Liver (tissue), 3 donors: ENCODE measurements at regions not wholly inside any gene's neighbourhood (a gene's known extent, or its start where the extent isn't known, plus 50 kb on each side); places are given as distances from the start of the nearest gene placed in this dataset.

ENCODE experiments used
- EGR1 ChIP-seq, 2 donors: IDR thresholded peaks; 2 replicates each; pipeline ENCODE4 v1.6.1; 2016 to 2018; ENCODE audit warnings: antibody characterized with exemption in 2 of 2, low read depth in 2 of 2
- GABPA ChIP-seq, 2 donors: IDR thresholded peaks in 1 of 2; conservative IDR thresholded peaks in 1 of 2; 2 replicates each; pipeline ENCODE4 v1.6.1; 2016; ENCODE audit warnings: antibody characterized with exemption in 2 of 2, mild to moderate bottlenecking in 1 of 2, moderate library complexity in 1 of 2
- HNF4A ChIP-seq, 2 donors: conservative IDR thresholded peaks; 2 replicates each; pipeline ENCODE4 v1.6.1; 2016; ENCODE audit warnings: antibody characterized with exemption in 2 of 2, mild to moderate bottlenecking in 2 of 2
- JUND ChIP-seq, 2 donors: IDR thresholded peaks; 2 replicates each; pipeline ENCODE4 v1.6.1; 2016; ENCODE audit warnings: antibody characterized with exemption in 2 of 2
- NR2F2 ChIP-seq: IDR thresholded peaks from 2 replicates; pipeline ENCODE4 v1.6.1; 2016; ENCODE audit warnings: antibody characterized with exemption
- RAD21 ChIP-seq, 2 donors: IDR thresholded peaks; 2 replicates each; pipeline ENCODE4 v1.6.1; 2016; ENCODE audit warnings: antibody characterized with exemption in 2 of 2, mild to moderate bottlenecking in 2 of 2
- SP1 ChIP-seq: IDR thresholded peaks from 2 replicates; pipeline ENCODE4 v1.6.1; 2018; ENCODE audit warnings: antibody characterized with exemption, mild to moderate bottlenecking
- TAF1 ChIP-seq: conservative IDR thresholded peaks from 2 replicates; pipeline ENCODE4 v1.6.1; 2016; ENCODE audit warnings: antibody characterized with exemption, mild to moderate bottlenecking
- YY1 ChIP-seq: IDR thresholded peaks from 2 replicates; pipeline ENCODE4 v1.6.1; 2016; ENCODE audit warnings: antibody characterized with exemption, mild to moderate bottlenecking
- TF ChIP-seq, protein P1 (sequence below): fragments of 150-350 bp; IDR thresholded peaks from 2 replicates; pipeline ENCODE4 v1.5.1; 2017; ENCODE audit warnings: improper control_type of control experiment, low read depth, low read length; ENCODE audit not compliant: missing input control
- TF ChIP-seq, protein P2 (sequence below): IDR thresholded peaks from 2 replicates; pipeline ENCODE4 v1.6.1; 2016; ENCODE audit warnings: antibody characterized with exemption
- TF ChIP-seq, protein P3 (sequence below): IDR thresholded peaks from 2 replicates; pipeline ENCODE4 v1.6.1; 2016; ENCODE audit warnings: antibody characterized with exemption
- TF ChIP-seq, protein P4 (sequence below): IDR thresholded peaks from 2 replicates; pipeline ENCODE4 v1.6.1; 2016; ENCODE audit warnings: antibody characterized with exemption, mild to moderate bottlenecking
- donor health status: healthy.
- donor health status: healthy.

DNA sequence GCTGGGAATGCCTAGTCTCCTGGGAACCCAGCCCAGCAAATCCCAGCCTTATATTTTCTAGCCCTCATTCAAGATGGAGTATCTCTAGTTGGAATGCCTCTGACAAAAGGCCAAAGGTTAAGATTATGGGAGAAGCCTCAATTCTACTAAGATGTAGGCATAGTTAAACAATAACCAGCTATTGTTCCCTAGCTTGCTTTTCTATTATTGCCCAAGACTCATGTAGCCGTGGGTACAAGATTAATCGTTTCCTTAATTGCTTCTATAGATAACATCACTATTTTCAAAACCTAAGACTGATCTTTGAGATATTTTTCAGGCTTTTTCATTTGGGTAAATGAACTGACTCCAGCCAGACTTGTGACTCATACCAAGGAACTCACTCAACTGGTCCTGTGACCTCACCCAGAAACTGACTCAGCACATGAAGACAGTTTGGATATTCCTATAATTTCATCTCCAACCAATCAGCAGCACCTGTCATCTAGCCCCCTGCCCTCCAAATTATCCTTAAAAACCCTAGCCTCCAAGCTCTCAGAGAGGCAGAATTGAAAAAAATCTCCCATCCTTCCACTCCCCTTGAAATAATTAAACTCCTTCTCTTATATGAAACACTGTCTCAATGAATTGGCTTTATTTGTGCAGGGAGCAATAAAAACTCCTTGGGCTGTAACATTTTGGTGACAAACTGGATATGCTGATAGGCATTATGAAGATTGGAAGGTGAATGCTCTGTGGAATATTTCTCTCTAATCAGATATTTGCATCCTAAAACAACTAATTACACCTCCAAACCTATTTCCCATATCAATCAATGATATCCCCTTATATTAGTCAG, 589.0 kb downstream of the C12orf50 start:
- TF ChIP-seq, protein P1, sequence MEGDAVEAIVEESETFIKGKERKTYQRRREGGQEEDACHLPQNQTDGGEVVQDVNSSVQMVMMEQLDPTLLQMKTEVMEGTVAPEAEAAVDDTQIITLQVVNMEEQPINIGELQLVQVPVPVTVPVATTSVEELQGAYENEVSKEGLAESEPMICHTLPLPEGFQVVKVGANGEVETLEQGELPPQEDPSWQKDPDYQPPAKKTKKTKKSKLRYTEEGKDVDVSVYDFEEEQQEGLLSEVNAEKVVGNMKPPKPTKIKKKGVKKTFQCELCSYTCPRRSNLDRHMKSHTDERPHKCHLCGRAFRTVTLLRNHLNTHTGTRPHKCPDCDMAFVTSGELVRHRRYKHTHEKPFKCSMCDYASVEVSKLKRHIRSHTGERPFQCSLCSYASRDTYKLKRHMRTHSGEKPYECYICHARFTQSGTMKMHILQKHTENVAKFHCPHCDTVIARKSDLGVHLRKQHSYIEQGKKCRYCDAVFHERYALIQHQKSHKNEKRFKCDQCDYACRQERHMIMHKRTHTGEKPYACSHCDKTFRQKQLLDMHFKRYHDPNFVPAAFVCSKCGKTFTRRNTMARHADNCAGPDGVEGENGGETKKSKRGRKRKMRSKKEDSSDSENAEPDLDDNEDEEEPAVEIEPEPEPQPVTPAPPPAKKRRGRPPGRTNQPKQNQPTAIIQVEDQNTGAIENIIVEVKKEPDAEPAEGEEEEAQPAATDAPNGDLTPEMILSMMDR = no peak
- TF ChIP-seq, protein P2, sequence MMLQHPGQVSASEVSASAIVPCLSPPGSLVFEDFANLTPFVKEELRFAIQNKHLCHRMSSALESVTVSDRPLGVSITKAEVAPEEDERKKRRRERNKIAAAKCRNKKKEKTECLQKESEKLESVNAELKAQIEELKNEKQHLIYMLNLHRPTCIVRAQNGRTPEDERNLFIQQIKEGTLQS = no peak
- TF ChIP-seq NR2F2 (no peak), JUND (IDR thresholded peaks at IDR 0.05) (no peak), TAF1 (no peak), EGR1 (IDR thresholded peaks at IDR 0.05; ENCODE audit: low read depth in 2 of 2) (no peak), SP1 (no peak), YY1 (no peak), GABPA (IDR thresholded peaks at IDR 0.05 in 1 of 2, conservative IDR thresholded peaks at IDR 0.05 in 1 of 2) (no peak), RAD21 (IDR thresholded peaks at IDR 0.05) (no peak), HNF4A (conservative IDR thresholded peaks at IDR 0.05) (no peak)
- TF ChIP-seq, protein P3, sequence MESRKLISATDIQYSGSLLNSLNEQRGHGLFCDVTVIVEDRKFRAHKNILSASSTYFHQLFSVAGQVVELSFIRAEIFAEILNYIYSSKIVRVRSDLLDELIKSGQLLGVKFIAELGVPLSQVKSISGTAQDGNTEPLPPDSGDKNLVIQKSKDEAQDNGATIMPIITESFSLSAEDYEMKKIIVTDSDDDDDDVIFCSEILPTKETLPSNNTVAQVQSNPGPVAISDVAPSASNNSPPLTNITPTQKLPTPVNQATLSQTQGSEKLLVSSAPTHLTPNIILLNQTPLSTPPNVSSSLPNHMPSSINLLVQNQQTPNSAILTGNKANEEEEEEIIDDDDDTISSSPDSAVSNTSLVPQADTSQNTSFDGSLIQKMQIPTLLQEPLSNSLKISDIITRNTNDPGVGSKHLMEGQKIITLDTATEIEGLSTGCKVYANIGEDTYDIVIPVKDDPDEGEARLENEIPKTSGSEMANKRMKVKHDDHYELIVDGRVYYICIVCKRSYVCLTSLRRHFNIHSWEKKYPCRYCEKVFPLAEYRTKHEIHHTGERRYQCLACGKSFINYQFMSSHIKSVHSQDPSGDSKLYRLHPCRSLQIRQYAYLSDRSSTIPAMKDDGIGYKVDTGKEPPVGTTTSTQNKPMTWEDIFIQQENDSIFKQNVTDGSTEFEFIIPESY = no peak
- TF ChIP-seq, protein P4, sequence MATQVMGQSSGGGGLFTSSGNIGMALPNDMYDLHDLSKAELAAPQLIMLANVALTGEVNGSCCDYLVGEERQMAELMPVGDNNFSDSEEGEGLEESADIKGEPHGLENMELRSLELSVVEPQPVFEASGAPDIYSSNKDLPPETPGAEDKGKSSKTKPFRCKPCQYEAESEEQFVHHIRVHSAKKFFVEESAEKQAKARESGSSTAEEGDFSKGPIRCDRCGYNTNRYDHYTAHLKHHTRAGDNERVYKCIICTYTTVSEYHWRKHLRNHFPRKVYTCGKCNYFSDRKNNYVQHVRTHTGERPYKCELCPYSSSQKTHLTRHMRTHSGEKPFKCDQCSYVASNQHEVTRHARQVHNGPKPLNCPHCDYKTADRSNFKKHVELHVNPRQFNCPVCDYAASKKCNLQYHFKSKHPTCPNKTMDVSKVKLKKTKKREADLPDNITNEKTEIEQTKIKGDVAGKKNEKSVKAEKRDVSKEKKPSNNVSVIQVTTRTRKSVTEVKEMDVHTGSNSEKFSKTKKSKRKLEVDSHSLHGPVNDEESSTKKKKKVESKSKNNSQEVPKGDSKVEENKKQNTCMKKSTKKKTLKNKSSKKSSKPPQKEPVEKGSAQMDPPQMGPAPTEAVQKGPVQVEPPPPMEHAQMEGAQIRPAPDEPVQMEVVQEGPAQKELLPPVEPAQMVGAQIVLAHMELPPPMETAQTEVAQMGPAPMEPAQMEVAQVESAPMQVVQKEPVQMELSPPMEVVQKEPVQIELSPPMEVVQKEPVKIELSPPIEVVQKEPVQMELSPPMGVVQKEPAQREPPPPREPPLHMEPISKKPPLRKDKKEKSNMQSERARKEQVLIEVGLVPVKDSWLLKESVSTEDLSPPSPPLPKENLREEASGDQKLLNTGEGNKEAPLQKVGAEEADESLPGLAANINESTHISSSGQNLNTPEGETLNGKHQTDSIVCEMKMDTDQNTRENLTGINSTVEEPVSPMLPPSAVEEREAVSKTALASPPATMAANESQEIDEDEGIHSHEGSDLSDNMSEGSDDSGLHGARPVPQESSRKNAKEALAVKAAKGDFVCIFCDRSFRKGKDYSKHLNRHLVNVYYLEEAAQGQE = no peak
